Mesendoderm (in vitro differentiated cells): ENCODE measurements at regions not wholly inside any gene's neighbourhood (a gene's known extent, or its start where the extent isn't known, plus 50 kb on each side); places are given as distances from the start of the nearest gene placed in this dataset.

Experiments used
- DNase-seq: peaks from one replicate; pipeline ENCODE4 v3.0.0; 2013
- H2AK5ac ChIP-seq: 2 replicates; pipeline ENCODE4 v1.6.1; 2013; ENCODE audit warnings: low read length, inconsistent platforms
- H2BK120ac ChIP-seq: 2 replicates; pipeline ENCODE4 v1.6.1; 2013; ENCODE audit warnings: low read depth, mild to moderate bottlenecking, low read length, moderate library complexity, mixed read lengths
- H2BK15ac ChIP-seq: replicated peaks from 2 replicates; pipeline ENCODE4 v1.6.1; 2013; ENCODE audit warnings: low read depth, mild to moderate bottlenecking, moderate library complexity
- H2BK5ac ChIP-seq: 2 replicates; pipeline ENCODE4 v1.6.1; 2013; ENCODE audit warnings: low read length, inconsistent platforms
- H3K18ac ChIP-seq: 2 replicates; pipeline ENCODE4 v1.6.1; 2013; ENCODE audit warnings: mild to moderate bottlenecking, low read length, mixed read lengths
- H3K23ac ChIP-seq: one replicate; pipeline ENCODE4 v1.6.1; 2013; ENCODE audit warnings: low read length
- H3K27ac ChIP-seq: 2 replicates; pipeline ENCODE4 v1.5.1; 2013; ENCODE audit warnings: low read depth, mild to moderate bottlenecking, inconsistent platforms, low read length, moderate library complexity
- H3K27me3 ChIP-seq: 2 replicates; pipeline ENCODE4 v1.6.1; 2013; ENCODE audit warnings: low read length, control low read depth, mild to moderate bottlenecking, inconsistent platforms; ENCODE audit not compliant: insufficient read depth, poor library complexity
- H3K36me3 ChIP-seq: 2 replicates; pipeline ENCODE4 v1.6.1; 2013; ENCODE audit warnings: low read length, inconsistent platforms; ENCODE audit not compliant: control insufficient read depth, insufficient read depth
- H3K4ac ChIP-seq: one replicate; pipeline ENCODE4 v1.6.1; 2013; ENCODE audit warnings: low read depth, mild to moderate bottlenecking, low read length, moderate library complexity
- H3K4me1 ChIP-seq: 2 replicates; pipeline ENCODE4 v1.6.1; 2013; ENCODE audit warnings: low read depth, low read length, inconsistent platforms; ENCODE audit not compliant: control insufficient read depth
- H3K4me2 ChIP-seq: 2 replicates; pipeline ENCODE4 v1.6.1; 2013; ENCODE audit warnings: low read length
- H3K4me3 ChIP-seq: 2 replicates; pipeline ENCODE4 v1.5.1; 2013; ENCODE audit warnings: mild to moderate bottlenecking, low read length
- H3K56ac ChIP-seq: one replicate; pipeline ENCODE4 v1.6.1; 2013; ENCODE audit warnings: low read length
- H3K79me1 ChIP-seq: 2 replicates; pipeline ENCODE4 v1.6.1; 2013; ENCODE audit warnings: low read length, inconsistent platforms
- H3K79me2 ChIP-seq: 2 replicates; pipeline ENCODE4 v1.6.1; 2013; ENCODE audit warnings: mild to moderate bottlenecking, low read length; ENCODE audit not compliant: control insufficient read depth, insufficient read depth
- H3K9ac ChIP-seq: 2 replicates; pipeline ENCODE4 v1.6.1; 2013; ENCODE audit warnings: low read length, inconsistent platforms
- H4K5ac ChIP-seq: one replicate; pipeline ENCODE4 v1.6.1; 2013; ENCODE audit warnings: low read length
- H4K8ac ChIP-seq: one replicate; pipeline ENCODE4 v1.6.1; 2013; ENCODE audit warnings: low read depth, mild to moderate bottlenecking, control low read depth, low read length, moderate library complexity
- WGBS: extraction: QIAGEN DNeasy Blood & Tissue Kit; methylation state at CpG from one replicate; pipeline ENCODE4 v1.1.7; 2013; ENCODE audit warnings: low lambda C conversion rate, missing lambda C conversion rate; ENCODE audit not compliant: insufficient coverage; ENCODE audit errors: extremely low coverage; 5-methylcytosine and 5-hydroxymethylcytosine counted together

- H2AK5ac ChIP-seq: no peak overlapping the region
Measured at GRCh38 chr6:167568407-167569024, 243.6 kb downstream of the TTLL2 start.

GRCh38 chr6:167569041-167569805 is 244.3 kb downstream of the TTLL2 start:
- no peaks in the 10 kb centered on the region for H3K79me2 ChIP-seq
- H2BK15ac ChIP-seq: no peak overlapping the region
- no peak overlapping the region for H2BK120ac ChIP-seq
- H3K4me1 ChIP-seq: no peaks in the 10 kb centered on the region
- H3K36me3 ChIP-seq: no peaks in the 10 kb centered on the region
- no peaks in the 10 kb centered on the region for H3K27me3 ChIP-seq
- no peak overlapping the region for H4K8ac ChIP-seq
- H2AK5ac ChIP-seq: no peak overlapping the region
- H3K79me1 ChIP-seq: no peaks in the 10 kb centered on the region
- no peak for DNase-seq
- H3K23ac ChIP-seq: no peak overlapping the region
- H3K27ac ChIP-seq: no peak overlapping the region
- no peak overlapping the region for H3K4me2 ChIP-seq
- H3K56ac ChIP-seq: no peak overlapping the region
- H4K5ac ChIP-seq: no peak overlapping the region
- no CpG with 5 or more reads among the region's 31 CpGs for WGBS
- H3K4ac ChIP-seq: no peak overlapping the region
- no peak overlapping the region for H3K9ac ChIP-seq
- no peak overlapping the region for H2BK5ac ChIP-seq
- no peak overlapping the region for H3K4me3 ChIP-seq
- H3K18ac ChIP-seq: no peak overlapping the region

More at GRCh38 chr6:167568407-167569024, 243.6 kb downstream of the TTLL2 start:
- H3K36me3 ChIP-seq: no peaks in the 10 kb centered on the region
- no peak overlapping the region for H3K18ac ChIP-seq
- WGBS: no CpG with 5 or more reads among the region's 18 CpGs
- H3K27ac ChIP-seq: no peak overlapping the region
- H3K79me2 ChIP-seq: no peaks in the 10 kb centered on the region
- H3K79me1 ChIP-seq: no peaks in the 10 kb centered on the region
- no peaks in the 10 kb centered on the region for H3K4me1 ChIP-seq
- no peak overlapping the region for H3K4me3 ChIP-seq
- no peak overlapping the region for H2BK120ac ChIP-seq
- no peak overlapping the region for H4K5ac ChIP-seq
- no peak overlapping the region for H2BK5ac ChIP-seq
- H3K27me3 ChIP-seq: no peaks in the 10 kb centered on the region
- H2BK15ac ChIP-seq: no peak overlapping the region
- DNase-seq: no peak
- H4K8ac ChIP-seq: no peak overlapping the region
- H3K9ac ChIP-seq: no peak overlapping the region
- no peak overlapping the region for H3K56ac ChIP-seq
- H3K23ac ChIP-seq: no peak overlapping the region
- no peak overlapping the region for H3K4me2 ChIP-seq
- no peak overlapping the region for H3K4ac ChIP-seq

- no CpG with 5 or more reads among the region's 14 CpGs for WGBS
- no peak overlapping the region for H2BK120ac ChIP-seq
- no peaks in the 10 kb centered on the region for H3K27me3 ChIP-seq
- no peaks in the 10 kb centered on the region for H3K36me3 ChIP-seq
- no peak overlapping the region for H3K56ac ChIP-seq
- H3K79me1 ChIP-seq: no peaks in the 10 kb centered on the region
- no peaks in the 10 kb centered on the region for H3K79me2 ChIP-seq
- no peaks in the 10 kb centered on the region for H3K4me1 ChIP-seq
- no peak overlapping the region for H4K8ac ChIP-seq
- no peak overlapping the region for H4K5ac ChIP-seq
- H2BK15ac ChIP-seq: no peak overlapping the region
- no peak overlapping the region for H3K18ac ChIP-seq
- no peak overlapping the region for H3K23ac ChIP-seq
- DNase-seq: no peak
- no peak overlapping the region for H3K4me2 ChIP-seq
- H2BK5ac ChIP-seq: no peak overlapping the region
- no peak overlapping the region for H3K4ac ChIP-seq
- no peak overlapping the region for H2AK5ac ChIP-seq
- H3K4me3 ChIP-seq: no peak overlapping the region
- no peak overlapping the region for H3K9ac ChIP-seq
- H3K27ac ChIP-seq: no peak overlapping the region
Measured at GRCh38 chr6:167569879-167570278, 245.0 kb downstream of the TTLL2 start.

GRCh38 chr6:167570460-167571400 is 245.8 kb downstream of the TTLL2 start:
- H3K36me3 ChIP-seq: no peaks in the 10 kb centered on the region
- H3K18ac ChIP-seq: no peak overlapping the region
- H2BK120ac ChIP-seq: no peak overlapping the region
- no peak overlapping the region for H3K23ac ChIP-seq
- no peak overlapping the region for H3K4me3 ChIP-seq
- no peak overlapping the region for H3K56ac ChIP-seq
- no peak overlapping the region for H3K9ac ChIP-seq
- H3K27me3 ChIP-seq: no peaks in the 10 kb centered on the region
- WGBS: no CpG with 5 or more reads among the region's 25 CpGs
- no peaks in the 10 kb centered on the region for H3K79me1 ChIP-seq
- no peak overlapping the region for H2AK5ac ChIP-seq
- H2BK15ac ChIP-seq: no peak overlapping the region
- no peak overlapping the region for H4K8ac ChIP-seq
- no peak overlapping the region for H3K27ac ChIP-seq
- H3K4me2 ChIP-seq: no peak overlapping the region
- no peak for DNase-seq
- H3K4me1 ChIP-seq: no peaks in the 10 kb centered on the region
- no peaks in the 10 kb centered on the region for H3K79me2 ChIP-seq
- no peak overlapping the region for H4K5ac ChIP-seq
- H3K4ac ChIP-seq: no peak overlapping the region
- H2BK5ac ChIP-seq: no peak overlapping the region

GRCh38 chr6:167571550-167571949 is 246.7 kb downstream of the TTLL2 start:
- DNase-seq: no peak
- Histone ChIP-seq H3K27ac (no peak overlapping the region), H2BK120ac (no peak overlapping the region), H2BK5ac (no peak overlapping the region), H3K23ac (no peak overlapping the region), H3K79me1 (no peaks in the 10 kb centered on the region), H2BK15ac (no peak overlapping the region), H4K8ac (no peak overlapping the region), H4K5ac (no peak overlapping the region), H3K4me1 (no peaks in the 10 kb centered on the region), H3K56ac (no peak overlapping the region), H3K4me3 (no peak overlapping the region), H3K4ac (no peak overlapping the region), H3K9ac (no peak overlapping the region), H3K27me3 (no peaks in the 10 kb centered on the region), H3K36me3 (no peaks in the 10 kb centered on the region), H2AK5ac (no peak overlapping the region), H3K79me2 (no peaks in the 10 kb centered on the region), H3K18ac (no peak overlapping the region), H3K4me2 (no peak overlapping the region)
- WGBS: no CpG with 5 or more reads among the region's 9 CpGs
